ENCODE measurements at regions not wholly inside any gene's neighbourhood (a gene's known extent, or its start where the extent isn't known, plus 50 kb on each side); places are given as distances from the start of the nearest gene placed in this dataset.

GRCh38 chrX:829145-829544 lies 198.6 kb downstream of the SHOX start:
- TF ChIP-seq, protein P1, sequence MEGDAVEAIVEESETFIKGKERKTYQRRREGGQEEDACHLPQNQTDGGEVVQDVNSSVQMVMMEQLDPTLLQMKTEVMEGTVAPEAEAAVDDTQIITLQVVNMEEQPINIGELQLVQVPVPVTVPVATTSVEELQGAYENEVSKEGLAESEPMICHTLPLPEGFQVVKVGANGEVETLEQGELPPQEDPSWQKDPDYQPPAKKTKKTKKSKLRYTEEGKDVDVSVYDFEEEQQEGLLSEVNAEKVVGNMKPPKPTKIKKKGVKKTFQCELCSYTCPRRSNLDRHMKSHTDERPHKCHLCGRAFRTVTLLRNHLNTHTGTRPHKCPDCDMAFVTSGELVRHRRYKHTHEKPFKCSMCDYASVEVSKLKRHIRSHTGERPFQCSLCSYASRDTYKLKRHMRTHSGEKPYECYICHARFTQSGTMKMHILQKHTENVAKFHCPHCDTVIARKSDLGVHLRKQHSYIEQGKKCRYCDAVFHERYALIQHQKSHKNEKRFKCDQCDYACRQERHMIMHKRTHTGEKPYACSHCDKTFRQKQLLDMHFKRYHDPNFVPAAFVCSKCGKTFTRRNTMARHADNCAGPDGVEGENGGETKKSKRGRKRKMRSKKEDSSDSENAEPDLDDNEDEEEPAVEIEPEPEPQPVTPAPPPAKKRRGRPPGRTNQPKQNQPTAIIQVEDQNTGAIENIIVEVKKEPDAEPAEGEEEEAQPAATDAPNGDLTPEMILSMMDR (conservative IDR thresholded peaks at IDR 0.05; ENCODE audit: low read depth, low read length) = no peak
- no peak for TF ChIP-seq EZH2 (IDR thresholded peaks at IDR 0.05; ENCODE audit: borderline replicate concordance, low read depth, low read length, poor library complexity, severe bottlenecking)

Data from A673 (cell line).